Breast epithelium (tissue), 4 donors: ENCODE measurements at regions not wholly inside any gene's neighbourhood (a gene's known extent, or its start where the extent isn't known, plus 50 kb on each side); places are given as distances from the start of the nearest gene placed in this dataset.

Experiments used
- DNase-seq, 2 donors: peaks; one replicate each; pipeline ENCODE4 v3.0.0-alpha.2; 2019; ENCODE audit warnings: low spot score in 2 of 2
- H3K27ac ChIP-seq, 2 donors: fragments of 200-600 bp; sonication (generic) in 1 of 2; one replicate each; pipeline ENCODE4 v1.5.1; 2016 to 2019; ENCODE audit warnings: mild to moderate bottlenecking in 1 of 2
- H3K27me3 ChIP-seq, 2 donors: fragments of 200-600 bp; sonication (generic) in 1 of 2; one replicate each; pipeline versions ENCODE4 v1.5.1 to v1.6.0; 2017 to 2019; ENCODE audit warnings: control low read depth in 1 of 2, mild to moderate bottlenecking in 1 of 2
- H3K36me3 ChIP-seq: fragments of 200-600 bp; one replicate; pipeline ENCODE4 v1.5.1; 2019
- H3K4me1 ChIP-seq, 2 donors: fragments of 200-600 bp; sonication (generic); one replicate each; pipeline ENCODE4 v1.5.1; 2016 to 2019; ENCODE audit warnings: control low read depth in 1 of 2
- H3K4me3 ChIP-seq, 3 donors: fragments of 200-600 bp; sonication (generic); 1 replicate in 2 of 3; 2 replicates in 1 of 3; pipeline ENCODE4 v1.5.1; 2016 to 2019; ENCODE audit warnings: mild to moderate bottlenecking in 3 of 3, moderate library complexity in 2 of 3
- H3K9me3 ChIP-seq, 2 donors: fragments of 200-600 bp; sonication (generic) in 1 of 2; one replicate each; pipeline ENCODE4 v1.5.1; 2016 to 2019; ENCODE audit warnings: control low read depth in 1 of 2
- CTCF ChIP-seq, 3 donors: fragments of 450-650 bp; IDR thresholded peaks; one replicate each; pipeline ENCODE4 v1.5.1; 2016 to 2017; ENCODE audit warnings: antibody characterized with exemption in 3 of 3, mild to moderate bottlenecking in 3 of 3, moderate library complexity in 3 of 3
- POLR2A ChIP-seq: fragments of 450-650 bp; IDR thresholded peaks from one replicate; pipeline ENCODE4 v1.6.1; 2016; ENCODE audit warnings: antibody characterized with exemption, mild to moderate bottlenecking, moderate library complexity
- POLR2AphosphoS5 ChIP-seq, 3 donors: sonication (generic); formaldehyde crosslinking; IDR thresholded peaks; one replicate each; pipeline ENCODE4 v1.6.1; 2017; ENCODE audit warnings: antibody characterized with exemption in 3 of 3
- intact Hi-C: fragments of 100-400 bp; cut with DNase I; formaldehyde crosslinking; loops from one replicate; pipeline ENCODE4 v1.15.1; 2023; ENCODE audit warnings: low total_unique reads

GRCh38 chr5:143952809-143953208, 140.8 kb downstream of the HMHB1 start:
- no peaks in the 10 kb centered on the region for H3K9me3 ChIP-seq
- no peaks in the 10 kb centered on the region for H3K27me3 ChIP-seq
- H3K4me3 ChIP-seq, result no peak overlapping the region
- intact Hi-C loops, result no loop called here
- TF ChIP-seq POLR2AphosphoS5 (IDR thresholded peaks at IDR 0.05), result no peak
- no peak for TF ChIP-seq CTCF (IDR thresholded peaks at IDR 0.05)
- TF ChIP-seq POLR2A, result no peak
- no peaks in the 10 kb centered on the region for H3K4me1 ChIP-seq
- DNase-seq, result no peak
- H3K36me3 ChIP-seq, result no peaks in the 10 kb centered on the region
- no peak overlapping the region for H3K27ac ChIP-seq

GRCh38 chr5:143953851-143954250, 141.9 kb downstream of the HMHB1 start:
- H3K4me1 ChIP-seq, result no peaks in the 10 kb centered on the region
- no peak for TF ChIP-seq CTCF (IDR thresholded peaks at IDR 0.05)
- TF ChIP-seq POLR2AphosphoS5 (IDR thresholded peaks at IDR 0.05), result no peak
- no peak for TF ChIP-seq POLR2A
- DNase-seq, result no peak
- no peak overlapping the region for H3K27ac ChIP-seq
- no peaks in the 10 kb centered on the region for H3K9me3 ChIP-seq
- intact Hi-C loops, result no loop called here
- no peak overlapping the region for H3K4me3 ChIP-seq
- no peaks in the 10 kb centered on the region for H3K27me3 ChIP-seq
- H3K36me3 ChIP-seq, result no peaks in the 10 kb centered on the region

GRCh38 chr5:143955141-143955540, 143.2 kb downstream of the HMHB1 start:
- intact Hi-C loops, result no loop called here
- Histone ChIP-seq H3K27ac (no peak overlapping the region), H3K9me3 (no peaks in the 10 kb centered on the region), H3K27me3 (no peaks in the 10 kb centered on the region), H3K36me3 (no peaks in the 10 kb centered on the region), H3K4me1 (no peaks in the 10 kb centered on the region), H3K4me3 (no peak overlapping the region)
- TF ChIP-seq POLR2AphosphoS5 (IDR thresholded peaks at IDR 0.05) (no peak), CTCF (IDR thresholded peaks at IDR 0.05) (no peak), POLR2A (no peak)
- no peak for DNase-seq

- Histone ChIP-seq H3K9me3 (no peaks in the 10 kb centered on the region), H3K27ac (no peak overlapping the region), H3K4me1 (no peaks in the 10 kb centered on the region), H3K27me3 (no peaks in the 10 kb centered on the region), H3K4me3 (no peak overlapping the region), H3K36me3 (no peaks in the 10 kb centered on the region)
- no peak for DNase-seq
- TF ChIP-seq POLR2AphosphoS5 (IDR thresholded peaks at IDR 0.05) (no peak), POLR2A (no peak), CTCF (IDR thresholded peaks at IDR 0.05) (no peak)
- intact Hi-C loops, result no loop called here
Observed at GRCh38 chr5:143957455-143957854, 145.5 kb downstream of the HMHB1 start.

- Histone ChIP-seq H3K4me3 (no peak overlapping the region), H3K27me3 (no peaks in the 10 kb centered on the region), H3K4me1 (no peaks in the 10 kb centered on the region), H3K27ac (no peak overlapping the region), H3K36me3 (no peaks in the 10 kb centered on the region), H3K9me3 (no peaks in the 10 kb centered on the region)
- no peak for TF ChIP-seq POLR2AphosphoS5 (IDR thresholded peaks at IDR 0.05)
- TF ChIP-seq CTCF (IDR thresholded peaks at IDR 0.05), result no peak
- TF ChIP-seq POLR2A, result no peak
- intact Hi-C loops, result loop anchor here (2.0 kb wide), 1 partner anchor 23 kb away; no protein-coding TSS in a partner anchor
- DNase-seq, result no peak
Observed at GRCh38 chr5:143962201-143962600, 150.2 kb downstream of the HMHB1 start.
